Pons (tissue), 1 donor: ENCODE measurements at regions not wholly inside any gene's neighbourhood (a gene's known extent, or its start where the extent isn't known, plus 50 kb on each side); places are given as distances from the start of the nearest gene placed in this dataset.

ENCODE experiments used
- DNase-seq: peaks from one replicate; pipeline ENCODE4 v3.0.0-alpha.2; 2016; ENCODE audit warnings: low spot score

DNA sequence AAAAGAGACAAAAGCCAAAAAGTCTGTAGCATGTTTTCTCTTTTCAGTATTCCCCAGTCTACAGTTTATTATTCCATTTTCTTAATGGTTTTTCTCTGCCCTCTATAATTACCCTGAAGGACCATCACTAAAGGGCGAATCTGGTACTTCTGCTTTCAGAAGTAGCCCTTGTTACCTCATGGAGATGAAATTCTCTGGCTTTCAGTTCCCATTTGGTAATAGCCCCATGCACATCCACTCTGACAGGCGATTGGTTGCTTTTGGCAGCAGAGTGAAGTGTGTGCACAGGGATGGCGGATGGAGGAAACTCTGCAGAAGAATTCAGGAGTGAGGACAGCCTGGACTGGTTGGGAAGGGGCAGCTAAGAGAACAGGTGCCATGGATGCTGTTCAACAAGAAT is 66.3 kb upstream of the NABP1 start:
- DNase-seq, result peak; percentile 83

DNA sequence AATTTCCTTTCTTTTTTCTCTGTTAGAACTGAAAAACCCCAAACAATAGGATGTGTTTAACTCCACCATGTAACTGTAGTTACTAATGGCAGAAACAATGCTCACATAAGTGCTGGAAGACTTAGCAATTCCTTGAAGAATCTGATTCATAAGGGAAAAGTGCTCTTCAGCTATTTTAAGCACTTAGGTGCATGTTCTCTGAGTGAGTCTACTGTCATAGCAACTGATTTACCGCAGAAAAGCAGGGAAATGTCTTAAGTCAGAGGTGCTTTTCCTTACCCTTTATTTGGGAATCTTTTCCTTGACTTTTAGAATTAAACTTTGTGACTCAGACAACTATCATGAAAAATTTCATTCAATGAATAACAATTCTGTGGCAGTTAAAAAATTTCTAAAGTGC is 65.4 kb upstream of the NABP1 start:
- no peak for DNase-seq

DNA sequence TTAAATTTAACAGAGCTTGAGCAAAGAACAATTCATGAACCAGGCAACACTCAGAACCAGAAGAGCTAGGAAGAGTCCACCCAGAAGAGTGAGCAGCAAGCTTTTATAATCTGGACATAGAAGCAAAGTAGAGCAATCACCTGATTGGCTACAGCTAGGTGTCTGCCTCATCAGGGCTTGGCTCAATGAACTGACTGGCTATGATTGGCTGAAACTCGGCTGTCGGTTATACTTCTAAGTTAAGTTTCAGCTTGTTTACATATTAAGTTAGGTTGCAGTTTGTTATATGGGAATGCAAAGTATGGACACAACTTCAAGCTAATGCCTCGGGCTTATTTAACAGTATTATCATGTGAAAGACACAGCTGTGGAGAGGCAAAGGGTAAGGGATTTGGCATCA is 63.2 kb upstream of the NABP1 start:
- DNase-seq, result no peak

DNA sequence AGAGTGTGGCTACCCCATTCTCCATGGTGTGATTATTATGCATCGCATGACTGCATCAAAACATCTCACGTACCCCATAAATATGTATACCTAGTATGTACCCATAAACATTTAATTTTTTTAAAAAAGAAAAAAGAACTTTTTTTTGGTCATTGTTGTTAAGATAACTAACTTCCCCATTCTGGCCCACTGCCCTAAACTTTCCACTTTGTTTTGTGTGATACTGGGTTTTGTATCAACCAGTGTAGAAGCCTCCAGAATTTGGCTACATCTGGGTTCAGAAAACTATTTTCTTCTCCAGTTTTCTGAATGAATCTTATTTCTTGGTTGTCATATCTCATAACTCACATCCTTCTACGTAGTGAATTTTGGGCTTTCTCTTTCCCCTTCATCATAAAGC is 62.3 kb upstream of the NABP1 start:
- no peak for DNase-seq

DNA sequence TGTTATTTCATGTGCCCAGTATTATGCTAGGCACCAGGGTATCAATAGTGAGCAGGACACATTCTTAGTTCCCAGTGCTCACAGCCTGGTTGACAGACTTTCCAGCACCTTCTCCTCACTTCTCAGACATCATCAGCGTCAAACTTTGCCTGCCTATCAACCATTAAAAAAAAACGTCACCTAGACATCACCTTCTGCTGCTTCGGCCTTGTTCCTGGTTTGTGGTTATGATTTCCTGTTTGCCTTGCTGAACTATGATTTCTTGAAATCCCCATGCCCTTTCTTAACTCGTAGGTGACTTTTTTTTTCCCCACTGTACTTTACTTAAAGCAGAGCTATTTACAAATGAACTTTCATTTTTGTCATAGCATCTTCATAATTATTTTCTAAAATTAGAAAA is 60.4 kb upstream of the NABP1 start:
- DNase-seq, result no peak

DNA sequence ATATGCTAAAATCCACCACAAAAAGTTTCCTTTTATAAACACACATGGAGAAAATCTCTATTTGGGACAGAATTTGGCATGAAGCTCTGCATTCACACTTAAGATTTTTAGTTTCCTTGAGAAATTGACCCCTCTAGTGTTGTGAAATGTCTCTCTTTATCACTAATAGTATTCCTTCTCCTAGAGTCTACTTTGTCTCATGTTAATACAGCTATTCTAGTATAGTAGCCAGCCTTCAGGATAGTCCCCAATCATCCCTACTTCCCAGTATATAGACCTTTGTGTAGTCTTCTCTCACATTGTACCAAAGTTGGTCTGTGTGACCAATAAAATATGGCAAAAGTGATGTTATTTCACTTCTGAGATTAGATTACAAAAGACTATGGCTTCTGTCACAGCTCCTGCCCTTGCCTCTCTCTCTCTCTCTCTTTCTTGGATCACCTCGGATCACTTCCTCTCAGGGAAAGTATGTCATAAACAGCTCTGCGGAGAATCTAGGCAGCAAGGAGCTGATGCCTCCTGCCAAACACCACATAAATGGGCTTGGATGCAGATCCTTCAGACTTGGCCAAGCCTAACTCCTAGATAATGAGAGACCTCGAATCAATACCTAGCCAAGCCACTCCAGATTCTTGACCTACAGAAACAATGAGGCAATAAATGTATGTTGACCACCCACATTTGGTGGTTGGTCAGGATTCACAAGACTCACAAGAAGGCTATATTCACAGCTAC is 59.7 kb upstream of the NABP1 start:
- no peak for DNase-seq

DNA sequence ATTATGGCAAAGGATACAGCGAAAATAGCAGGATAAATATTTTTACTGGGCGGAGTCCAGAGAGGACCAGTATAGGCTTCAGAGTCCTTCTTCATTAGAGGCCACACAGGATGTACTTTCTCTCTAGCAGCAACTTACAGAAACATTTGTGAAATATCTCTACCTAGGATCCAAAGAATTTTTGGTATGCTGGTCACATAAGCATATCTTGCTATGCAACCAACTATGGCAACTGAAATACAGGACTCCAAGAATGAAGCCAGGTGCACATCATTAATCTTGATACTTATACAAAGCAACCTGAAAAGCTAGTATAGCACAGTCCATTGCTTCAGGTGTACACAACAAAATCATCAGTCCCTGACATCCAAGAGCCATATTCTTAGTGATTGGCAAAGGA is 59.1 kb upstream of the NABP1 start:
- no peak for DNase-seq

DNA sequence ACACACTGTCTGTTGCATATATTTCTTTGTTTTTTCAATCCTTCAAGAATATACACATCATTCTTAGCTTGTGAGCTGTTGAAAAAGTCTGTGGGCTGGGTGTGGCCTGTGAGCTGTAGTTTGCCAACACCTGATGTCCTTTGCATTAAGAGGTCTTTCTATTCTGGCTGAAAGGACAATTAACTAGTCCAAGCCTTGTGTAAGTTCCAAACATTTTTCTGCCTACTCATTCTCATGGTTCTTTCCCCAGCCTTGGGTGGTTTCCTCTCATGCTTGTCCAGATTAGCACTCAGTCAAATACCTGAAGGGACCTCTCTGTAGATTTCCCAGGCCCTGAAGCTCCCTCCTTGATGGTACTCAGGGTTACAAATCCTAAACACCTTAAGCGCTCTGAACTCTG is 57.8 kb upstream of the NABP1 start:
- DNase-seq, result no peak

DNA sequence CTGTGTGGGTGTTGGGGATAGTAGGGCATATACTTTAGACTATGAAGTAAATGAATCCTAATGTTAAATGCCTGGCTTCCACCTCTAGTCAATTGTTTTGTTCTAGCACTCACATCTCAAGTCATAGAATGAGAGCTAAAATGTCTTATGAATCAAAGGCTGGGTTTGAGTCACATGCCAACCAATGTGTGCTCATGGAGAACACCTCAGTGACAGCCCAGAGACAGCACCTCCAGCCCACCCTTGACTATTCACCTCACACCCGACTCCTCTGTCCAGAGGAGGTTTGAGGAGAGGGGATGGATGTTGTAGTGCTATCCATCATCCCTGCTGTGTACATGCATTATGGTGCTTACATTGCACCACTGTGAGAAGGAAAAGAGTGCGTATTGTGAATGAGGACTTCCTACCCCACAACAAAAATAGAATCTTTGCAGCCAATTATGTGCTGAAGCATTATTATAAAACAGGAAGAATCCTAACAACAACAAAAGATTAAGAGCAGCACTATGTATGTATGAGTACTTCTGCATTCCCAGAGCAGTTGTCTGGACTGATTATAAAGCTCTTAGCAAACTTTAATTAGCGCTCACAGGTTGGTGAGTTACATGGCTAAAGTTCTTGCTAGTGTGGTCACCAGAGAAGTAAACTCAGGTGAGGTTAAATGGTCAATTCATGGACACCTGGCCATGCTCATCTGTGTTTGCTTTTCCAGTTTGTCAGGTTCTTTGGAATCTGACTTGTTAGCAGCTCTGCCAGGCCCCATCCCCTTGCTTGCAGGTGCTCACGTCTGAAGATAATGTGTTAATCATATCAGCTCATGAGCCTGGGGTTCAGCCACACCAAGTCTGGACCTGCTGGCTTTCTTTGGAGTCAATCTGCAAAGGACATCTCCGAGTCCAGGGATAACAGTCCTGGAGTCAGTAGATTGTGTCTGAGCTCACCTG is 55.3 kb upstream of the NABP1 start:
- no peak for DNase-seq

DNA sequence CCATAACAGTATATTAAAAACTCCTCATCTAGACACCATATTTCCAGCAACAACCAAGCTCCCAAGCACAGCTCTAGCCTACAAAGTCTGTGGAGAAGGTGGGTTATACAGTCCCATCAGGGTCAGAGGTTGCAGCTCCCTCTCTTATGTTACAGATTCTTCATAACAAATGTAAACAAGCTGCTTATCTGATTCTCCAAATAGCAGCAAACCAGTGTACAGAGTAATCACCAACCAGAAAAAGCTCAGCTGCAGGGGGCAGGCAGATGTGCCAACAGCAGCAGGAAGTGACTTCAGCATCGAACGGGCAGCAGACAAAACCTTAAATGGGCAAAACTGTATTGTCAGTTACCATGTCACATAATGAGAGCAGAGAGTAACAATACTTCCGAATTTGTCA is 52.9 kb upstream of the NABP1 start:
- DNase-seq, result no peak

DNA sequence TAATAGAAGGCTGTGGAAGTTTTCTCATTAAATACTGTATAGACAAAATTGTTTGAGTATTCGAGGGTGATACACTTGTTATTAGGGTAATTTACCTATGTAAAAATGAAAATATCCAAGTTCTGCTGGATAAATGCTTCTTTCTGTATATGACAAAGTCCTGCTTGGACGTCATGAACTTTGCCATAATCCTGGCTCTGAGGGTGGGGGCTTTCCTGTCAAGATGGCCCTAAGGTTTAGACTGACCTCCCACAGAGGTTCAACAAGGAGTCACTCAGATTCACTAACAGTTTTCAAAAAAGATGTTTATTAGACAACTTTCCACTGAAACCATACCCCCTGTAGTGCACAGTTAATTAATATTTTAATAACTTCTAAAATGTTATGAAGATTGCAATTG is 52.5 kb upstream of the NABP1 start:
- no peak for DNase-seq

DNA sequence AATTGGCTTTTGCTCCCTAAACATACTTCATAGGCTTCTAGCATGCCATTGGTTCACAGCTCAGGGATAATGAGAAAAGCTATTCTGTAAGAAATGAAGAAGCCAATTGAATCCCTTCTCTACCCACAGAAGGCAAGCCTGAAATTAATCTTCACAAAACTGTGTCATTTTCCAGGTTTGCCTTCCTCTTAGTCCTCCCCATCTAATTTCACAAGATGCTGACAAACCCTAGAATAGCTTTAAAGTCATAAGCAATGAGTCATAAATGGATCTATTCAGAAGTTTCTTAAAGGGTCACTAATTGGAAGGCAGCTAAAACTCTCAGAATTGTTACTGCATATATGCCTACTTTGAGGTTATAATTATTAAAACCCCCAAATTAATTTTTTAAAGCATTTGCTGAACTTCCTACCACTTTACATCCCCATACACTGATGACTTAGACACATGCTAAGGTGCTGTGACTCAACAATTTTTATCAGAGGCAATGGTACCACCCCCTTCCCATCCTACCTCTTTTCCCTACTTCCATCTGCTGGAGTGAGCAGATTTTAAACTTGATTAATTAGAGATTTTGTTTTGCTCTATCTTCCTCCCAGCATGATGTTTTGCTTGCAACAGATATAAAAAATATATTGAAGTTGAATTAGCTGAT is 51.3 kb upstream of the NABP1 start:
- no peak for DNase-seq

DNA sequence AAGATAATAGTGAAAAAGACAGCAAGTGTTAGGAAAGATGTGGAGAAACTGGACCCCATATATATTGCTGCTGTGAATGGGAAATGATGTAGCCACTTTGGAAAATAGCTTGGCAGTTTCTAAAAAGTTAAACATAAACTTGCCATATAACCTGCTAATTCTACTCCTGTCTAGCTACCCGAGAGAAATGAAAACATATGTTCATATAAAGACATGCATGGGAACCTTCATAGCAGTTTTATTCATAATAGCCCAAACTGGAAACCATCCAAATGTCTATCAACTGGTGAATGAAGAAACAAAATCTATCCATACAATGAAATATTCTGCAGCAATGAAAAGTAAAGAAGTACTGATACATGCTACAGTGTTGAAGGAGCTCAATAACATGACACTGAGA is 50.4 kb upstream of the NABP1 start:
- no peak for DNase-seq
